CD4-positive, CD25-positive, alpha-beta regulatory T cell (primary cell): ENCODE measurements at regions not wholly inside any gene's neighbourhood (a gene's known extent, or its start where the extent isn't known, plus 50 kb on each side); places are given as distances from the start of the nearest gene placed in this dataset.
A peak's percentile ranks its signal among the peaks of the same experiment; 100 is the strongest.

Experiments
- ATAC-seq, 2 donors: fragments of 150-1000 bp; cut with Tn5 transposase; one replicate each; pipeline ENCODE4 v1.10.0; 2021; ENCODE audit warnings: low read depth in 2 of 2, moderate number of reproducible peaks in 2 of 2, moderate library complexity in 1 of 2
- DNase-seq, 3 donors: peaks; one replicate each; pipeline versions ENCODE4 v3.0.0 to v3.0.0-alpha.2; 2012 to 2022; ENCODE audit warnings: mixed read lengths in 1 of 3
- H3K27ac ChIP-seq: one replicate; pipeline ENCODE4 v1.7.0; 2013; ENCODE audit warnings: mild to moderate bottlenecking, low read length; ENCODE audit not compliant: insufficient read depth, poor library complexity, severe bottlenecking
- H3K27me3 ChIP-seq: one replicate; pipeline ENCODE4 v1.7.0; 2013; ENCODE audit warnings: low read length; ENCODE audit not compliant: control insufficient read depth, insufficient read depth
- H3K36me3 ChIP-seq: one replicate; pipeline ENCODE4 v1.7.0; 2013; ENCODE audit warnings: mild to moderate bottlenecking, low read length, moderate library complexity; ENCODE audit not compliant: control insufficient read depth, insufficient read depth
- H3K4me1 ChIP-seq: 2 replicates; pipeline ENCODE4 v1.7.0; 2013; ENCODE audit warnings: mild to moderate bottlenecking, low read length; ENCODE audit not compliant: insufficient read depth, control insufficient read depth, poor library complexity, severe bottlenecking
- H3K4me3 ChIP-seq: one replicate; pipeline ENCODE4 v1.7.0; 2013; ENCODE audit warnings: low read depth, mild to moderate bottlenecking, low read length, moderate library complexity
- H3K9me3 ChIP-seq, 2 experiments: 1 replicate in 1 of 2; 2 replicates in 1 of 2; pipeline ENCODE4 v1.7.0; 2013; ENCODE audit warnings: low read length in 2 of 2, mild to moderate bottlenecking in 1 of 2, moderate library complexity in 1 of 2; ENCODE audit not compliant: control insufficient read depth in 2 of 2
- H3K27ac Mint-ChIP-seq, 3 donors: one replicate each; pipeline ENCODE4 v1.8.0; 2020 to 2022; ENCODE audit warnings: mild to moderate bottlenecking in 3 of 3, mixed read lengths in 3 of 3, moderate library complexity in 2 of 3
- H3K27me3 Mint-ChIP-seq: one replicate; pipeline ENCODE4 v1.8.0; 2022; ENCODE audit warnings: mild to moderate bottlenecking, mixed read lengths
- H3K36me3 Mint-ChIP-seq: one replicate; pipeline ENCODE4 v1.8.0; 2020; ENCODE audit warnings: mixed read lengths
- H3K4me1 Mint-ChIP-seq, 4 donors: one replicate each; pipeline ENCODE4 v1.8.0; 2020 to 2022; ENCODE audit warnings: mixed read lengths in 4 of 4, mild to moderate bottlenecking in 1 of 4
- H3K4me3 Mint-ChIP-seq, 4 donors: one replicate each; pipeline ENCODE4 v1.8.0; 2020 to 2022; ENCODE audit warnings: mild to moderate bottlenecking in 4 of 4, mixed read lengths in 4 of 4, moderate library complexity in 3 of 4
- H3K9me3 Mint-ChIP-seq, 7 donors: one replicate each; pipeline ENCODE4 v1.8.0; 2020 to 2022; ENCODE audit warnings: mixed read lengths in 7 of 7, mild to moderate bottlenecking in 3 of 7, moderate library complexity in 2 of 7

DNA sequence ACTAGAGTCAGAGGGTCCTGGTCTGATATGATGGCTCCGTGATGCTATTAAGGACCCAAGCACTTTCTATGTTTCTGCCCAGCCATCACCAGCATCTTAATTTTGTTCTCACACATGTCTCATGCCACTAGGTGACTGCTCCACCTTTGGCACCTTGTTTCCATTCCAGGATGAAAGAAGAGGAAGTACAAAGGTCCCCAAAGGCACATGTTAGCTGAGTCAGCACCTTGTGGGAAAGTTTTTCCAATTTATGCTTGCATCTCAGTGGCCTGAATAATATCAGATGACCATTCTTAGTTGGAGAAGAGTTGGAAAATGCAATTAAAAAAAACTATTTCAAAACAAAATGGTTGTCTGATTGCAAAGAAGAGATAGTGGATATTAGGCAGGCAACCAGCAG lies 341.0 kb upstream of the NPSR1 start:
- H3K9me3 ChIP-seq, result peaks cover 0 to 3% of the 10 kb centered on the region in 2 experiments

DNA sequence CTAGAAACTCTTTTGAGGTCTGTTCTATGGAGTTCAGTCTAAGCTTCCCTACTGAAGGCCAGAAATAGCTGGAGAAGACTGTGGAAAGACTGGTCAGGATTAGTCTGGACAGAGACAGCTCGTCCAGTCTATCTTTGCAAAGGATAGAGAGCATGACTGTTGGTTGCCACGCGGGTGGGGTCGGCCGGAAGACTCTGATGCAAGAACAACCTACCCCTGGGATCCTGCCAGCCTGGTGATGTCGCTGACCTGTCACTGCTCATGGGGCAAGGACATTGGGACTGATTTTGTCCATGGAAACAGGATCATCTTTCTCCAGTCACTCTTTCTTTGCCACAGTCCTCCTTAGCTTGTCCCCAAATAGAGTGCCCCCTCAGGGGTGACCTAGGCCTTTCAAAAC lies 337.6 kb upstream of the NPSR1 start:
- Mint-ChIP-seq H3K36me3 (no peaks in the 10 kb centered on the region), H3K9me3 (peaks cover 0 to 1% (median 0%) of the 10 kb centered on the region in 7 donors), H3K4me1 (no peaks in the 10 kb centered on the region), H3K27me3 (peaks cover 4% of the 10 kb centered on the region), H3K27ac (no peak overlapping the region), H3K4me3 (no peak overlapping the region)
- Histone ChIP-seq H3K4me1 (no peaks in the 10 kb centered on the region), H3K36me3 (no peaks in the 10 kb centered on the region), H3K27me3 (no peaks in the 10 kb centered on the region), H3K4me3 (no peak overlapping the region), H3K27ac (no peak overlapping the region), H3K9me3 (no peaks in the 10 kb centered on the region)
- no peak for DNase-seq
- ATAC-seq, result no peak

More for the DNA sequence above, 341.0 kb upstream of the NPSR1 start:
- ATAC-seq (no peak), DNase-seq (no peak)
- Histone ChIP-seq H3K36me3 (no peaks in the 10 kb centered on the region), H3K4me3 (no peak overlapping the region), H3K27ac (no peak overlapping the region), H3K27me3 (no peaks in the 10 kb centered on the region), H3K4me1 (no peaks in the 10 kb centered on the region)
- H3K9me3 Mint-ChIP-seq, result peaks cover 0 to 4% (median 3%) of the 10 kb centered on the region in 7 donors
- H3K27me3 Mint-ChIP-seq, result peaks cover 5% of the 10 kb centered on the region
- H3K4me1 Mint-ChIP-seq, result no peaks in the 10 kb centered on the region
- H3K36me3 Mint-ChIP-seq, result no peaks in the 10 kb centered on the region
- H3K27ac Mint-ChIP-seq, result no peak overlapping the region
- no peak overlapping the region for H3K4me3 Mint-ChIP-seq

- Histone ChIP-seq H3K27ac (no peak overlapping the region), H3K27me3 (no peaks in the 10 kb centered on the region), H3K9me3 (no peaks in the 10 kb centered on the region), H3K36me3 (no peaks in the 10 kb centered on the region), H3K4me1 (no peaks in the 10 kb centered on the region), H3K4me3 (no peak overlapping the region)
- DNase-seq (peak in 2 of 3 donors; percentile 30 to 54), ATAC-seq (no peak)
- Mint-ChIP-seq H3K36me3 (no peaks in the 10 kb centered on the region), H3K4me3 (peak overlapping the region in 1 of 4 donors; percentile 71), H3K27ac (no peak overlapping the region), H3K27me3 (peaks cover 4% of the 10 kb centered on the region), H3K4me1 (no peaks in the 10 kb centered on the region), H3K9me3 (peaks cover 0 to 1% (median 0%) of the 10 kb centered on the region in 7 donors)
Measured at GRCh38 chr7:34320926-34321661, 336.9 kb upstream of the NPSR1 start.

GRCh38 chr7:34322841-34323240 lies 335.2 kb upstream of the NPSR1 start:
- Mint-ChIP-seq H3K4me1 (no peaks in the 10 kb centered on the region), H3K9me3 (peaks cover 0 to 1% (median 0%) of the 10 kb centered on the region in 7 donors), H3K4me3 (no peak overlapping the region), H3K36me3 (no peaks in the 10 kb centered on the region), H3K27me3 (peaks cover 4% of the 10 kb centered on the region), H3K27ac (no peak overlapping the region)
- Histone ChIP-seq H3K4me1 (no peaks in the 10 kb centered on the region), H3K27ac (no peak overlapping the region), H3K4me3 (no peak overlapping the region), H3K9me3 (no peaks in the 10 kb centered on the region), H3K27me3 (no peaks in the 10 kb centered on the region), H3K36me3 (no peaks in the 10 kb centered on the region)
- ATAC-seq, result no peak
- DNase-seq, result peak in 1 of 3 donors; percentile 8

DNA sequence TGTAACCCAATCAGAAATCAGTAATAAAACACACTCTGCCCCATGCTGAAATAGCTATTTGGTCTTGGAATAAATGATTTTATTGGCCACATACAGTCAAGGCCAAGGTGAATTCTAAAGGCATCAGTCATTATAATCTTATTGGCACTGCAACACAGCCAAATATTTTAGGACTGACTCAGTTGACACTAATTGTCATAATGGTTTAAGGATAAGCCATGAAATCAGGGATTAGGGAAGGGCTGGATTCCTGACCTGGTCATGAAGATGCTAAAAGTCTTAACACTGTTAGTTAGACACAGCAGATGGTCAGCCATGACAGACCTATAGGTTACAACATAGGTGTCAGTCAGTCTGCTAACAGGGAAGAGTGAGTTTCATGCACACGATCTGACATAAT lies 330.3 kb upstream of the NPSR1 start:
- Mint-ChIP-seq H3K4me3 (no peak overlapping the region), H3K9me3 (peaks cover 0 to 1% (median 0%) of the 10 kb centered on the region in 7 donors)
- no peak for ATAC-seq

DNA sequence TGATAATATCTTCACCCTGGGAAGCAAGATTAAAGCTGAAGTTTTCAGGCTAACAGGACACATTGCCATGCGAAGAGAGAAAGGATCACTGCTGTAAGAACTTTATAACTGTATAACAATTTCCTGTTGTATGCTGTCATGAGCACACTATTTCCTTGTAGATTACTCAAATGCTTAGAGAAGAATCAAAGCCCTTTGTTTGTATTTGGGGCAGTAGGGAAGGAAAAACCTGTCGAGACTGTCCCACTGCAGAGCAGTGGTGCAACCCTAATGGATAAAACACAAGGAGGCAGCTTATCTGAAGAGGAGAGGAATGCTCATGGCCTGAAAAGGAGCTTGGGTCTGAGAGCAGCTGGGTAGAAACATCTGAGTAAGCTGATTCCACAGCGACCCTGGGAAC lies 327.7 kb upstream of the NPSR1 start:
- Histone ChIP-seq H3K9me3 (no peaks in the 10 kb centered on the region), H3K4me3 (no peak overlapping the region), H3K27me3 (no peaks in the 10 kb centered on the region), H3K4me1 (no peaks in the 10 kb centered on the region), H3K27ac (no peak overlapping the region), H3K36me3 (no peaks in the 10 kb centered on the region)
- DNase-seq (no peak), ATAC-seq (no peak)
- no peaks in the 10 kb centered on the region for H3K36me3 Mint-ChIP-seq
- H3K4me1 Mint-ChIP-seq, result no peaks in the 10 kb centered on the region
- H3K27ac Mint-ChIP-seq, result no peak overlapping the region
- no peak overlapping the region for H3K4me3 Mint-ChIP-seq
- H3K27me3 Mint-ChIP-seq, result peaks cover 4% of the 10 kb centered on the region
- no peaks in the 10 kb centered on the region for H3K9me3 Mint-ChIP-seq

More for the DNA sequence above, 330.3 kb upstream of the NPSR1 start:
- Histone ChIP-seq H3K36me3 (no peaks in the 10 kb centered on the region), H3K9me3 (no peaks in the 10 kb centered on the region), H3K27ac (no peak overlapping the region), H3K4me3 (no peak overlapping the region), H3K27me3 (no peaks in the 10 kb centered on the region), H3K4me1 (no peaks in the 10 kb centered on the region)
- H3K27me3 Mint-ChIP-seq, result peaks cover 4% of the 10 kb centered on the region
- DNase-seq, result no peak
- no peak overlapping the region for H3K27ac Mint-ChIP-seq
- H3K36me3 Mint-ChIP-seq, result no peaks in the 10 kb centered on the region
- H3K4me1 Mint-ChIP-seq, result no peaks in the 10 kb centered on the region

- Histone ChIP-seq H3K4me1 (no peaks in the 10 kb centered on the region), H3K9me3 (no peaks in the 10 kb centered on the region), H3K27me3 (no peaks in the 10 kb centered on the region), H3K27ac (no peak overlapping the region), H3K4me3 (no peak overlapping the region), H3K36me3 (no peaks in the 10 kb centered on the region)
- Mint-ChIP-seq H3K4me3 (no peak overlapping the region), H3K27me3 (peaks cover 4% of the 10 kb centered on the region), H3K27ac (no peak overlapping the region), H3K4me1 (no peaks in the 10 kb centered on the region), H3K36me3 (no peaks in the 10 kb centered on the region), H3K9me3 (peaks cover 0 to 2% (median 0%) of the 10 kb centered on the region in 7 donors)
- DNase-seq, result no peak
- no peak for ATAC-seq
Measured at GRCh38 chr7:34331102-34331501, 326.9 kb upstream of the NPSR1 start.

GRCh38 chr7:34332006-34332405 lies 326.0 kb upstream of the NPSR1 start:
- no peaks in the 10 kb centered on the region for H3K36me3 ChIP-seq
- ATAC-seq (no peak), DNase-seq (no peak)
- no peaks in the 10 kb centered on the region for H3K27me3 ChIP-seq
- H3K27me3 Mint-ChIP-seq, result peaks cover 4% of the 10 kb centered on the region
- no peaks in the 10 kb centered on the region for H3K36me3 Mint-ChIP-seq
- H3K4me3 ChIP-seq, result no peak overlapping the region
- no peak overlapping the region for H3K4me3 Mint-ChIP-seq
- H3K9me3 Mint-ChIP-seq, result peaks cover 0 to 2% (median 0%) of the 10 kb centered on the region in 7 donors
- no peak overlapping the region for H3K27ac ChIP-seq
- H3K4me1 ChIP-seq, result no peaks in the 10 kb centered on the region
- H3K4me1 Mint-ChIP-seq, result no peaks in the 10 kb centered on the region
- H3K9me3 ChIP-seq, result no peaks in the 10 kb centered on the region
- H3K27ac Mint-ChIP-seq, result no peak overlapping the region
